GM12878 (cell line): ENCODE measurements at regions not wholly inside any gene's neighbourhood (a gene's known extent, or its start where the extent isn't known, plus 50 kb on each side); places are given as distances from the start of the nearest gene placed in this dataset.

ENCODE experiments used
- ASH2L ChIP-seq: fragments of 300-600, 200-600 bp; sonication (generic); IDR thresholded peaks from 2 replicates; pipeline ENCODE4 v1.6.1; 2017; ENCODE audit warnings: low read depth, mild to moderate bottlenecking, borderline replicate concordance
- BCL11A ChIP-seq: IDR thresholded peaks from 2 replicates; pipeline ENCODE4 v1.6.1; 2011; ENCODE audit warnings: low read depth, low read length
- CHD2 ChIP-seq: IDR thresholded peaks from 2 replicates; pipeline ENCODE4 v1.6.1; 2011; ENCODE audit warnings: low read depth, low read length, improper control_type of control experiment, borderline replicate concordance
- EP300 ChIP-seq, 2 experiments: fragments of 150-350 bp in 1 of 2; IDR thresholded peaks; 2 replicates each; pipeline ENCODE4 v1.6.1; 2011 to 2012; ENCODE audit warnings: low read depth in 2 of 2, low read length in 2 of 2, borderline replicate concordance in 1 of 2, improper control_type of control experiment in 1 of 2, inconsistent platforms in 1 of 2; ENCODE audit not compliant: control insufficient read depth in 1 of 2
- IRF4 ChIP-seq: IDR thresholded peaks from 2 replicates; pipeline ENCODE4 v1.6.1; 2011; ENCODE audit warnings: low read depth, low read length
- MEF2A ChIP-seq: IDR thresholded peaks from 2 replicates; pipeline ENCODE4 v1.6.1; 2011; ENCODE audit warnings: low read depth, mild to moderate bottlenecking, low read length, moderate library complexity; ENCODE audit not compliant: insufficient read depth
- MYB ChIP-seq: fragments of 150-350 bp; IDR thresholded peaks from 2 replicates; pipeline ENCODE4 v1.6.1; 2014; ENCODE audit warnings: mild to moderate bottlenecking, low read depth, low read length, borderline replicate concordance
- NFXL1 ChIP-seq: fragments of 450-650 bp; IDR thresholded peaks from 2 replicates; pipeline ENCODE4 v1.6.1; 2017; ENCODE audit warnings: antibody characterized with exemption, mild to moderate bottlenecking, borderline replicate concordance
- PAX5 ChIP-seq: IDR thresholded peaks from 2 replicates; pipeline ENCODE4 v1.6.1; 2011; ENCODE audit warnings: low read depth, low read length, borderline replicate concordance
- POLR2AphosphoS2 ChIP-seq: IDR thresholded peaks from 2 replicates; pipeline ENCODE4 v1.6.1; 2011; ENCODE audit warnings: low read depth, mild to moderate bottlenecking, low read length, improper control_type of control experiment, moderate library complexity
- RB1 ChIP-seq: fragments of 450-650 bp; formaldehyde crosslinking; IDR thresholded peaks from 2 replicates; pipeline ENCODE4 v1.6.1; 2017; ENCODE audit warnings: mild to moderate bottlenecking, borderline replicate concordance
- SIX5 ChIP-seq: IDR thresholded peaks from 2 replicates; pipeline ENCODE4 v1.6.1; 2011; ENCODE audit warnings: mild to moderate bottlenecking, low read depth, low read length, moderate library complexity; ENCODE audit not compliant: severe bottlenecking
- SMAD1 ChIP-seq: fragments of 450-650 bp; IDR thresholded peaks from 2 replicates; pipeline ENCODE4 v1.6.1; 2018; ENCODE audit warnings: mild to moderate bottlenecking, low read depth; ENCODE audit not compliant: partially characterized antibody
- SP1 ChIP-seq: IDR thresholded peaks from one replicate; pipeline ENCODE4 v1.6.1; 2011; ENCODE audit warnings: low read depth, low read length
- SPI1 ChIP-seq: IDR thresholded peaks from 2 replicates; pipeline ENCODE4 v1.6.1; 2011; ENCODE audit warnings: low read depth, mild to moderate bottlenecking, low read length, moderate library complexity, borderline replicate concordance; ENCODE audit not compliant: insufficient read depth
- TARDBP ChIP-seq: IDR thresholded peaks from 2 replicates; pipeline ENCODE4 v1.6.1; 2016; ENCODE audit warnings: borderline replicate concordance
- YBX1 ChIP-seq: fragments of 450-650 bp; IDR thresholded peaks from 2 replicates; pipeline ENCODE4 v1.6.1; 2016; ENCODE audit warnings: antibody characterized with exemption
- ZSCAN29 ChIP-seq: fragments of 450-650 bp; IDR thresholded peaks from 2 replicates; pipeline ENCODE4 v1.6.1; 2017; ENCODE audit warnings: mild to moderate bottlenecking, moderate library complexity
- TF ChIP-seq, protein P1 (sequence below): fragments of 150-350 bp; IDR thresholded peaks from 2 replicates; pipeline ENCODE4 v1.6.1; 2016; ENCODE audit warnings: low read depth, low read length
- TF ChIP-seq, protein P2 (sequence below): fragments of 450-650 bp; IDR thresholded peaks from 2 replicates; pipeline ENCODE4 v1.6.1; 2017; ENCODE audit warnings: mild to moderate bottlenecking, moderate library complexity
- TF ChIP-seq, protein P3 (sequence below), 3 experiments: IDR thresholded peaks in 2 of 3; conservative IDR thresholded peaks in 1 of 3; 2 replicates each; pipeline ENCODE4 v1.5.1; 2011; ENCODE audit warnings: low read depth in 3 of 3, low read length in 3 of 3, mild to moderate bottlenecking in 3 of 3, control low read depth in 2 of 3, moderate library complexity in 2 of 3, inconsistent platforms in 1 of 3, mixed read lengths in 1 of 3; ENCODE audit not compliant: control insufficient read depth in 2 of 3, insufficient read depth in 1 of 3; ENCODE audit errors: extremely low read depth in 1 of 3

DNA sequence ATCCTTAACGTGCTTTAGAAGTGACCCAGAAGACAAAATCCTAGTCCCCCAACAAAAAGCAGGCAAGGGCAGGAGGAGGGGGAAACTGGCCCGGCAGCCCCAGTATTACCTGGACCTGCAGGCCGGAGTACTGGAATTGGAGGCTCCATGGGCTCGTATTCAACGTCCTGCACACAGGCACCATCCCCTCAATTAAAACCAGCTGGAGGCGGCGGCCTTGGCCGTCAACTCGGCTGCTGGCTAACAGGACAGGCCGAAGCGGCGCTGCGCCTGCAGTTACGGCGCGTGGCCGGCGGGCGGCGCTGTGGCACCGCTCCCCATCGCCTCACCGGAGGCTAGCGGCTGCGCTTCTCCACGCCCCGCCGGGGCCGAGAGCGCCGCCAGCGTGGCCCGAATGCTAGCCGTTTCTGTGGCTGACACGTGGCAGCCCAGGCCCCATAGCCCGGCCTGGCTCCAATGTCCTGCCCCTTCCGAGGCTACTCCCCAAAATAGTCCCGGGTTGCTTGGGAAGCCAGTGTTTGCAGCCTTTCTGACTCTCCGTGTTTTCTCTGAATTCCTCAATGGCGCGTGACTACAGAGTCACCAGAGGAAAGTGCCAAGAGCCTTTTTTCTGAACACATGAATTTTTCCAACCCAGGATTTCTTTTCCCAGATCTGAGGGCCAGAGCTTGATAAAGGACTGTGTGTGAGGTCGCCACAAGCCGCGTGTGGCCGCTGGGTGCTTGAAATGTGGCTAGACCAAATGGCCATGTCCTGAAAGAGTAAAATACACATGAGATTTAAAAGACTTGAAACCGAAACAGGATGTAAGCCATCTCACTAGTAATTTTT, 82.5 kb downstream of the HHIPL2 start (continued):
- TF ChIP-seq MEF2A = no peak
- TF ChIP-seq SIX5 = no peak
- TF ChIP-seq BCL11A = no peak
- TF ChIP-seq SMAD1 = no peak
- 0 out of 2 replicates have a peak, but pooled peaks have one; percentile 25 for TF ChIP-seq ZSCAN29
- TF ChIP-seq SPI1 = no peak
- TF ChIP-seq CHD2 = no peak
- TF ChIP-seq MYB = no peak
- no peak for TF ChIP-seq POLR2AphosphoS2
- TF ChIP-seq, protein P1, sequence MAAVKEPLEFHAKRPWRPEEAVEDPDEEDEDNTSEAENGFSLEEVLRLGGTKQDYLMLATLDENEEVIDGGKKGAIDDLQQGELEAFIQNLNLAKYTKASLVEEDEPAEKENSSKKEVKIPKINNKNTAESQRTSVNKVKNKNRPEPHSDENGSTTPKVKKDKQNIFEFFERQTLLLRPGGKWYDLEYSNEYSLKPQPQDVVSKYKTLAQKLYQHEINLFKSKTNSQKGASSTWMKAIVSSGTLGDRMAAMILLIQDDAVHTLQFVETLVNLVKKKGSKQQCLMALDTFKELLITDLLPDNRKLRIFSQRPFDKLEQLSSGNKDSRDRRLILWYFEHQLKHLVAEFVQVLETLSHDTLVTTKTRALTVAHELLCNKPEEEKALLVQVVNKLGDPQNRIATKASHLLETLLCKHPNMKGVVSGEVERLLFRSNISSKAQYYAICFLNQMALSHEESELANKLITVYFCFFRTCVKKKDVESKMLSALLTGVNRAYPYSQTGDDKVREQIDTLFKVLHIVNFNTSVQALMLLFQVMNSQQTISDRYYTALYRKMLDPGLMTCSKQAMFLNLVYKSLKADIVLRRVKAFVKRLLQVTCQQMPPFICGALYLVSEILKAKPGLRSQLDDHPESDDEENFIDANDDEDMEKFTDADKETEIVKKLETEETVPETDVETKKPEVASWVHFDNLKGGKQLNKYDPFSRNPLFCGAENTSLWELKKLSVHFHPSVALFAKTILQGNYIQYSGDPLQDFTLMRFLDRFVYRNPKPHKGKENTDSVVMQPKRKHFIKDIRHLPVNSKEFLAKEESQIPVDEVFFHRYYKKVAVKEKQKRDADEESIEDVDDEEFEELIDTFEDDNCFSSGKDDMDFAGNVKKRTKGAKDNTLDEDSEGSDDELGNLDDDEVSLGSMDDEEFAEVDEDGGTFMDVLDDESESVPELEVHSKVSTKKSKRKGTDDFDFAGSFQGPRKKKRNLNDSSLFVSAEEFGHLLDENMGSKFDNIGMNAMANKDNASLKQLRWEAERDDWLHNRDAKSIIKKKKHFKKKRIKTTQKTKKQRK = no peak
- TF ChIP-seq RB1 = peak; percentile 84
- TF ChIP-seq, protein P2, sequence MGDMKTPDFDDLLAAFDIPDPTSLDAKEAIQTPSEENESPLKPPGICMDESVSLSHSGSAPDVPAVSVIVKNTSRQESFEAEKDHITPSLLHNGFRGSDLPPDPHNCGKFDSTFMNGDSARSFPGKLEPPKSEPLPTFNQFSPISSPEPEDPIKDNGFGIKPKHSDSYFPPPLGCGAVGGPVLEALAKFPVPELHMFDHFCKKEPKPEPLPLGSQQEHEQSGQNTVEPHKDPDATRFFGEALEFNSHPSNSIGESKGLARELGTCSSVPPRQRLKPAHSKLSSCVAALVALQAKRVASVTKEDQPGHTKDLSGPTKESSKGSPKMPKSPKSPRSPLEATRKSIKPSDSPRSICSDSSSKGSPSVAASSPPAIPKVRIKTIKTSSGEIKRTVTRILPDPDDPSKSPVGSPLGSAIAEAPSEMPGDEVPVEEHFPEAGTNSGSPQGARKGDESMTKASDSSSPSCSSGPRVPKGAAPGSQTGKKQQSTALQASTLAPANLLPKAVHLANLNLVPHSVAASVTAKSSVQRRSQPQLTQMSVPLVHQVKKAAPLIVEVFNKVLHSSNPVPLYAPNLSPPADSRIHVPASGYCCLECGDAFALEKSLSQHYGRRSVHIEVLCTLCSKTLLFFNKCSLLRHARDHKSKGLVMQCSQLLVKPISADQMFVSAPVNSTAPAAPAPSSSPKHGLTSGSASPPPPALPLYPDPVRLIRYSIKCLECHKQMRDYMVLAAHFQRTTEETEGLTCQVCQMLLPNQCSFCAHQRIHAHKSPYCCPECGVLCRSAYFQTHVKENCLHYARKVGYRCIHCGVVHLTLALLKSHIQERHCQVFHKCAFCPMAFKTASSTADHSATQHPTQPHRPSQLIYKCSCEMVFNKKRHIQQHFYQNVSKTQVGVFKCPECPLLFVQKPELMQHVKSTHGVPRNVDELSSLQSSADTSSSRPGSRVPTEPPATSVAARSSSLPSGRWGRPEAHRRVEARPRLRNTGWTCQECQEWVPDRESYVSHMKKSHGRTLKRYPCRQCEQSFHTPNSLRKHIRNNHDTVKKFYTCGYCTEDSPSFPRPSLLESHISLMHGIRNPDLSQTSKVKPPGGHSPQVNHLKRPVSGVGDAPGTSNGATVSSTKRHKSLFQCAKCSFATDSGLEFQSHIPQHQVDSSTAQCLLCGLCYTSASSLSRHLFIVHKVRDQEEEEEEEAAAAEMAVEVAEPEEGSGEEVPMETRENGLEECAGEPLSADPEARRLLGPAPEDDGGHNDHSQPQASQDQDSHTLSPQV = peak; percentile 85; the same call in 1 of the 2 replicates
- TF ChIP-seq SP1 = no peak
- TF ChIP-seq IRF4 = no peak
- TF ChIP-seq NFXL1 = no peak
- peak; percentile 28; the same call in 1 of the 2 replicates for TF ChIP-seq PAX5
- no peak for TF ChIP-seq EP300 (IDR thresholded peaks at IDR 0.05; ENCODE audit: borderline replicate concordance in 1 of 2, control insufficient read depth in 1 of 2, low read depth in 2 of 2, low read length in 2 of 2)
- no peak for TF ChIP-seq ASH2L
- no peak for TF ChIP-seq YBX1
- no peak for TF ChIP-seq TARDBP
- TF ChIP-seq, protein P3, sequence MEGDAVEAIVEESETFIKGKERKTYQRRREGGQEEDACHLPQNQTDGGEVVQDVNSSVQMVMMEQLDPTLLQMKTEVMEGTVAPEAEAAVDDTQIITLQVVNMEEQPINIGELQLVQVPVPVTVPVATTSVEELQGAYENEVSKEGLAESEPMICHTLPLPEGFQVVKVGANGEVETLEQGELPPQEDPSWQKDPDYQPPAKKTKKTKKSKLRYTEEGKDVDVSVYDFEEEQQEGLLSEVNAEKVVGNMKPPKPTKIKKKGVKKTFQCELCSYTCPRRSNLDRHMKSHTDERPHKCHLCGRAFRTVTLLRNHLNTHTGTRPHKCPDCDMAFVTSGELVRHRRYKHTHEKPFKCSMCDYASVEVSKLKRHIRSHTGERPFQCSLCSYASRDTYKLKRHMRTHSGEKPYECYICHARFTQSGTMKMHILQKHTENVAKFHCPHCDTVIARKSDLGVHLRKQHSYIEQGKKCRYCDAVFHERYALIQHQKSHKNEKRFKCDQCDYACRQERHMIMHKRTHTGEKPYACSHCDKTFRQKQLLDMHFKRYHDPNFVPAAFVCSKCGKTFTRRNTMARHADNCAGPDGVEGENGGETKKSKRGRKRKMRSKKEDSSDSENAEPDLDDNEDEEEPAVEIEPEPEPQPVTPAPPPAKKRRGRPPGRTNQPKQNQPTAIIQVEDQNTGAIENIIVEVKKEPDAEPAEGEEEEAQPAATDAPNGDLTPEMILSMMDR (IDR thresholded peaks at IDR 0.05 in 2 of 3, conservative IDR thresholded peaks at IDR 0.05 in 1 of 3; ENCODE audit: control insufficient read depth in 2 of 3, extremely low read depth in 1 of 3, insufficient read depth in 1 of 3, low read depth in 3 of 3, low read length in 3 of 3) = peak; percentile 96 to 99 (median 96)
